ENCODE measurements at regions not wholly inside any gene's neighbourhood (a gene's known extent, or its start where the extent isn't known, plus 50 kb on each side); places are given as distances from the start of the nearest gene placed in this dataset.

- TF ChIP-seq CTCF (IDR thresholded peaks at IDR 0.05; ENCODE audit: insufficient read depth, low read length, poor library complexity, severe bottlenecking) (no peak), EZH2phosphoT487 (conservative IDR thresholded peaks at IDR 0.05; ENCODE audit: low read length) (no peak)
Observed at GRCh38 chr14:71748196-71748595, 184.0 kb upstream of the RGS6 start.

Data from SU-DHL-6 (cell line).